K562 (cell line): ENCODE measurements at regions not wholly inside any gene's neighbourhood (a gene's known extent, or its start where the extent isn't known, plus 50 kb on each side); places are given as distances from the start of the nearest gene placed in this dataset.

Experiments
- CTCF ChIP-seq, 3 experiments: IDR thresholded peaks in 2 of 3; conservative IDR thresholded peaks in 1 of 3; 2 replicates each; pipeline ENCODE4 v1.5.1; 2011 to 2012; ENCODE audit warnings: low read length in 3 of 3, mild to moderate bottlenecking in 3 of 3, control low read depth in 2 of 3, improper control_type of control experiment in 1 of 3, inconsistent platforms in 1 of 3, low read depth in 1 of 3, mixed read lengths in 1 of 3, moderate library complexity in 1 of 3; ENCODE audit not compliant: insufficient read depth in 2 of 3
- KDM5B ChIP-seq: fragments of 200-600 bp; sonication (generic); IDR thresholded peaks from 2 replicates; pipeline ENCODE4 v1.6.1; 2012; ENCODE audit warnings: low read depth, mild to moderate bottlenecking, moderate library complexity, low read length, control low read depth, inconsistent platforms; ENCODE audit not compliant: insufficient replicate concordance
- TRIM24 ChIP-seq, 2 experiments: fragments of 450-650 bp; IDR thresholded peaks; 2 replicates each; pipeline ENCODE4 v1.6.1; 2016
- ZNF436 ChIP-seq: fragments of 250-450, 450-650 bp; sonication (Bioruptor Pico); formaldehyde crosslinking; IDR thresholded peaks from 2 replicates; pipeline ENCODE4 v1.7.0; 2020; ENCODE audit warnings: mild to moderate bottlenecking
- TF ChIP-seq, protein P1 (sequence below): fragments of 450-650 bp; IDR thresholded peaks from 2 replicates; pipeline ENCODE4 v1.6.1; 2016; ENCODE audit warnings: missing biosample characterization, missing genetic modification characterization

GRCh38 chr18:78321402-78321801, 658.2 kb upstream of the SALL3 start:
- TF ChIP-seq TRIM24 (IDR thresholded peaks at IDR 0.05), result no peak
- TF ChIP-seq KDM5B, result no peak
- no peak for TF ChIP-seq CTCF (IDR thresholded peaks at IDR 0.05 in 2 of 3, conservative IDR thresholded peaks at IDR 0.05 in 1 of 3; ENCODE audit: insufficient read depth in 2 of 3, low read depth in 1 of 3, low read length in 3 of 3)
- TF ChIP-seq, protein P1, sequence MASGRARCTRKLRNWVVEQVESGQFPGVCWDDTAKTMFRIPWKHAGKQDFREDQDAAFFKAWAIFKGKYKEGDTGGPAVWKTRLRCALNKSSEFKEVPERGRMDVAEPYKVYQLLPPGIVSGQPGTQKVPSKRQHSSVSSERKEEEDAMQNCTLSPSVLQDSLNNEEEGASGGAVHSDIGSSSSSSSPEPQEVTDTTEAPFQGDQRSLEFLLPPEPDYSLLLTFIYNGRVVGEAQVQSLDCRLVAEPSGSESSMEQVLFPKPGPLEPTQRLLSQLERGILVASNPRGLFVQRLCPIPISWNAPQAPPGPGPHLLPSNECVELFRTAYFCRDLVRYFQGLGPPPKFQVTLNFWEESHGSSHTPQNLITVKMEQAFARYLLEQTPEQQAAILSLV (tag), result no peak
- TF ChIP-seq ZNF436 (CRISPR knock-in tag), result no peak
